H1 (cell line): ENCODE measurements at regions not wholly inside any gene's neighbourhood (a gene's known extent, or its start where the extent isn't known, plus 50 kb on each side); places are given as distances from the start of the nearest gene placed in this dataset.

Source experiments
- POLR2A ChIP-seq, 2 experiments: IDR thresholded peaks; 1 replicate in 1 of 2; 2 replicates in 1 of 2; pipeline ENCODE4 v1.6.1; 2011; ENCODE audit warnings: low read depth in 2 of 2, low read length in 2 of 2, mild to moderate bottlenecking in 2 of 2; ENCODE audit errors: control extremely low read depth in 1 of 2
- TAF7 ChIP-seq: optimal IDR thresholded peaks from 2 replicates; pipeline ENCODE3; 2011; ENCODE audit warnings: low read depth, mild to moderate bottlenecking, inconsistent platforms, low read length, moderate library complexity, borderline replicate concordance
- TF ChIP-seq, protein P1 (sequence below): IDR thresholded peaks from 2 replicates; pipeline ENCODE4 v1.6.1; 2012; ENCODE audit warnings: low read length, inconsistent platforms

DNA sequence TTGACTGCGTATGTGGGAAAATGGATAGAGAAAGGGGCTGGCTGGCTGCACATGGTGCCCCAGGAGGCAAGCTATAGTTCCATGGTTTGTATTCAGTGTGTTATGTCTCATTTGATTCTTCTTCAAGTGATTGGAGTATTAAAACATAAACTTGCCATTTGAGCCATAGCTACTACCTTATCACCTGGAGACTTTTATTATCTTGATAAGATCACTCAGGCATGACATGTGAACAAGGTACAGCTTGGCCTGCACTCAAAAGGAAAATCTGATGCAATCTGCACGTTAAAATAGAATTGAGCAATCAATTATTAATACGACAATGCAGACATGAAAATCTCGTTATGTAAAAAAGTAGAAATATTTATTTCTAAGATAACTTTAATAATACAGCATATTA is 116.9 kb downstream of the RND3 start:
- TF ChIP-seq, protein P1, sequence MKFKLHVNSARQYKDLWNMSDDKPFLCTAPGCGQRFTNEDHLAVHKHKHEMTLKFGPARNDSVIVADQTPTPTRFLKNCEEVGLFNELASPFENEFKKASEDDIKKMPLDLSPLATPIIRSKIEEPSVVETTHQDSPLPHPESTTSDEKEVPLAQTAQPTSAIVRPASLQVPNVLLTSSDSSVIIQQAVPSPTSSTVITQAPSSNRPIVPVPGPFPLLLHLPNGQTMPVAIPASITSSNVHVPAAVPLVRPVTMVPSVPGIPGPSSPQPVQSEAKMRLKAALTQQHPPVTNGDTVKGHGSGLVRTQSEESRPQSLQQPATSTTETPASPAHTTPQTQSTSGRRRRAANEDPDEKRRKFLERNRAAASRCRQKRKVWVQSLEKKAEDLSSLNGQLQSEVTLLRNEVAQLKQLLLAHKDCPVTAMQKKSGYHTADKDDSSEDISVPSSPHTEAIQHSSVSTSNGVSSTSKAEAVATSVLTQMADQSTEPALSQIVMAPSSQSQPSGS: no peak
- no peak for TF ChIP-seq TAF7
- TF ChIP-seq POLR2A (IDR thresholded peaks at IDR 0.05; ENCODE audit: control extremely low read depth in 1 of 2, low read depth in 2 of 2, low read length in 2 of 2): no peak
